IPS-NIHi11 (cell line): ENCODE measurements at regions not wholly inside any gene's neighbourhood (a gene's known extent, or its start where the extent isn't known, plus 50 kb on each side); places are given as distances from the start of the nearest gene placed in this dataset.

Source experiments
- DNase-seq: peaks from one replicate; pipeline ENCODE4 v3.0.0; 2012; ENCODE audit warnings: mixed read lengths, low spot score

- DNase-seq, result no peak
These were observed 139.8 kb upstream of the HNMT start for GRCh38 chr2:137824501-137824900.

GRCh38 chr2:137826373-137827372 lies 137.6 kb upstream of the HNMT start:
- DNase-seq, result no peak

GRCh38 chr2:137828624-137829023 lies 135.6 kb upstream of the HNMT start:
- DNase-seq, result no peak

- DNase-seq, result no peak
These were observed 135.0 kb upstream of the HNMT start for GRCh38 chr2:137829251-137829650.

GRCh38 chr2:137834760-137835379 lies 129.4 kb upstream of the HNMT start:
- no peak for DNase-seq

- DNase-seq, result no peak
These were observed 127.6 kb upstream of the HNMT start for GRCh38 chr2:137836671-137837070.

GRCh38 chr2:137837830-137838229 lies 126.4 kb upstream of the HNMT start:
- no peak for DNase-seq

GRCh38 chr2:137838255-137839092 lies 125.8 kb upstream of the HNMT start:
- DNase-seq, result peak; percentile 78

GRCh38 chr2:137842430-137842829 lies 121.8 kb upstream of the HNMT start:
- DNase-seq, result no peak

GRCh38 chr2:137842952-137843351 lies 121.3 kb upstream of the HNMT start:
- DNase-seq, result no peak

- no peak for DNase-seq
These were observed 118.9 kb upstream of the HNMT start for GRCh38 chr2:137845422-137845821.

- DNase-seq, result no peak
These were observed 117.3 kb upstream of the HNMT start for GRCh38 chr2:137846993-137847392.

GRCh38 chr2:137847443-137847842 lies 116.8 kb upstream of the HNMT start:
- DNase-seq, result no peak

- DNase-seq, result peak; percentile 25
These were observed 106.4 kb upstream of the HNMT start for GRCh38 chr2:137857881-137858280.

- no peak for DNase-seq
These were observed 101.6 kb upstream of the HNMT start for GRCh38 chr2:137862651-137863050.

- DNase-seq, result peak; percentile 53
These were observed 98.2 kb upstream of the HNMT start for GRCh38 chr2:137865954-137866540.

GRCh38 chr2:137870682-137871081 lies 93.6 kb upstream of the HNMT start:
- no peak for DNase-seq

- DNase-seq, result no peak
These were observed 91.7 kb upstream of the HNMT start for GRCh38 chr2:137872577-137872976.

GRCh38 chr2:137873536-137874244 lies 90.6 kb upstream of the HNMT start:
- no peak for DNase-seq

- no peak for DNase-seq
These were observed 85.2 kb upstream of the HNMT start for GRCh38 chr2:137879121-137879520.

- DNase-seq, result no peak
These were observed 82.6 kb upstream of the HNMT start for GRCh38 chr2:137881711-137882110.
